ENCODE measurements at regions not wholly inside any gene's neighbourhood (a gene's known extent, or its start where the extent isn't known, plus 50 kb on each side); places are given as distances from the start of the nearest gene placed in this dataset.

DNA sequence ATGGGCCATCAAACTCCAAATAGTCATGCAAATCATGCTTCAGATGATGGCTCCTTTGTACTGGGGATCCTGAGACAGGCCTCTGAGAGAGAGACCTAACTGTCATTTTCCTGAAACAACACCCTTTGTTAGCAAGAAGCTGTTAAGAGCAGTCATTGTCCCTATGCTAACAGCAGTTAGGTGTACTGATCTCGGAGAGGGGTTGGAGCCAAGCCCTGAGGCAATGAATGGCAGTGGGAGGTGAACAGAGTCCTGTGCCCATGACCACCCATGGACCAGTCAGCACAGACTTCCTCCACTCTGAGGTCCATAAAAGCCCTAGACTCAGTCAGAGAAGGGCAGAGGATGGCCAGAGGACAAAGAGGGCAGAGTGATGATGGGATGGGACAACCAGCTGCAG, 747.6 kb upstream of the LRFN5 start:
- TF ChIP-seq MAZ (IDR thresholded peaks at IDR 0.05; ENCODE audit: borderline replicate concordance, low read depth, low read length) (no peak), MAZ (CRISPR knock-in tag; IDR thresholded peaks at IDR 0.05; ENCODE audit: low read depth) (no peak), SIX4 (CRISPR knock-in tag; IDR thresholded peaks at IDR 0.05) (no peak), ZNF772 (CRISPR knock-in tag; IDR thresholded peaks at IDR 0.05) (no peak)
- TF ChIP-seq, protein P1, sequence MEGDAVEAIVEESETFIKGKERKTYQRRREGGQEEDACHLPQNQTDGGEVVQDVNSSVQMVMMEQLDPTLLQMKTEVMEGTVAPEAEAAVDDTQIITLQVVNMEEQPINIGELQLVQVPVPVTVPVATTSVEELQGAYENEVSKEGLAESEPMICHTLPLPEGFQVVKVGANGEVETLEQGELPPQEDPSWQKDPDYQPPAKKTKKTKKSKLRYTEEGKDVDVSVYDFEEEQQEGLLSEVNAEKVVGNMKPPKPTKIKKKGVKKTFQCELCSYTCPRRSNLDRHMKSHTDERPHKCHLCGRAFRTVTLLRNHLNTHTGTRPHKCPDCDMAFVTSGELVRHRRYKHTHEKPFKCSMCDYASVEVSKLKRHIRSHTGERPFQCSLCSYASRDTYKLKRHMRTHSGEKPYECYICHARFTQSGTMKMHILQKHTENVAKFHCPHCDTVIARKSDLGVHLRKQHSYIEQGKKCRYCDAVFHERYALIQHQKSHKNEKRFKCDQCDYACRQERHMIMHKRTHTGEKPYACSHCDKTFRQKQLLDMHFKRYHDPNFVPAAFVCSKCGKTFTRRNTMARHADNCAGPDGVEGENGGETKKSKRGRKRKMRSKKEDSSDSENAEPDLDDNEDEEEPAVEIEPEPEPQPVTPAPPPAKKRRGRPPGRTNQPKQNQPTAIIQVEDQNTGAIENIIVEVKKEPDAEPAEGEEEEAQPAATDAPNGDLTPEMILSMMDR (CRISPR knock-in tag; IDR thresholded peaks at IDR 0.05): no peak
- TF ChIP-seq, protein P2, sequence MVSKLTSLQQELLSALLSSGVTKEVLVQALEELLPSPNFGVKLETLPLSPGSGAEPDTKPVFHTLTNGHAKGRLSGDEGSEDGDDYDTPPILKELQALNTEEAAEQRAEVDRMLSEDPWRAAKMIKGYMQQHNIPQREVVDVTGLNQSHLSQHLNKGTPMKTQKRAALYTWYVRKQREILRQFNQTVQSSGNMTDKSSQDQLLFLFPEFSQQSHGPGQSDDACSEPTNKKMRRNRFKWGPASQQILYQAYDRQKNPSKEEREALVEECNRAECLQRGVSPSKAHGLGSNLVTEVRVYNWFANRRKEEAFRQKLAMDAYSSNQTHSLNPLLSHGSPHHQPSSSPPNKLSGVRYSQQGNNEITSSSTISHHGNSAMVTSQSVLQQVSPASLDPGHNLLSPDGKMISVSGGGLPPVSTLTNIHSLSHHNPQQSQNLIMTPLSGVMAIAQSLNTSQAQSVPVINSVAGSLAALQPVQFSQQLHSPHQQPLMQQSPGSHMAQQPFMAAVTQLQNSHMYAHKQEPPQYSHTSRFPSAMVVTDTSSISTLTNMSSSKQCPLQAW (CRISPR knock-in tag; IDR thresholded peaks at IDR 0.05): no peak

All from HepG2 (cell line).